ENCODE measurements at regions not wholly inside any gene's neighbourhood (a gene's known extent, or its start where the extent isn't known, plus 50 kb on each side); places are given as distances from the start of the nearest gene placed in this dataset.
"Not testable (repeated sequence)": the region's sequence is repeated elsewhere in the genome, so short reads cannot be mapped to it uniquely, and the experiment has no call there.

- H3K4me3 ChIP-seq (ENCODE audit: low read length) = no peak overlapping the region
- no peaks in the 10 kb centered on the region for H3K36me3 ChIP-seq (ENCODE audit: insufficient read depth, low read length)
- H3K27me3 ChIP-seq (ENCODE audit: insufficient read depth, low read length) = no peaks in the 10 kb centered on the region
- H2AFZ ChIP-seq (ENCODE audit: low read depth, low read length) = no peak overlapping the region
- no peaks in the 10 kb centered on the region for H3K9me3 ChIP-seq (ENCODE audit: low read length)
- peaks cover 46% of the 10 kb centered on the region for H3K4me1 ChIP-seq (ENCODE audit: insufficient read depth, low read length)
Observed at GRCh38 chr6:56803594-56803993, 151.3 kb upstream of the BEND6 start.

GRCh38 chr6:56802584-56802983, 152.3 kb upstream of the BEND6 start:
- Histone ChIP-seq H3K9me3 (ENCODE audit: low read length) (no peaks in the 10 kb centered on the region), H3K4me3 (ENCODE audit: low read length) (no peak overlapping the region), H3K4me1 (ENCODE audit: insufficient read depth, low read length) (peaks cover 45% of the 10 kb centered on the region), H3K27me3 (ENCODE audit: insufficient read depth, low read length) (no peaks in the 10 kb centered on the region), H2AFZ (ENCODE audit: low read depth, low read length) (no peak overlapping the region), H3K36me3 (ENCODE audit: insufficient read depth, low read length) (no peaks in the 10 kb centered on the region)

- Histone ChIP-seq H3K9me3 (ENCODE audit: low read length) (no peaks in the 10 kb centered on the region), H3K4me1 (ENCODE audit: insufficient read depth, low read length) (peaks cover 33% of the 10 kb centered on the region), H2AFZ (ENCODE audit: low read depth, low read length) (no peak overlapping the region)
Observed at GRCh38 chr6:56799989-56800388, 154.9 kb upstream of the BEND6 start.

GRCh38 chr6:56798163-56798562, 155.5 kb upstream of the DST start:
- peaks cover 23% of the 10 kb centered on the region for H3K4me1 ChIP-seq (ENCODE audit: insufficient read depth, low read length)
- H3K27me3 ChIP-seq (ENCODE audit: insufficient read depth, low read length) = no peaks in the 10 kb centered on the region
- no peak overlapping the region for H2AFZ ChIP-seq (ENCODE audit: low read depth, low read length)
- no peaks in the 10 kb centered on the region for H3K36me3 ChIP-seq (ENCODE audit: insufficient read depth, low read length)
- no peaks in the 10 kb centered on the region for H3K9me3 ChIP-seq (ENCODE audit: low read length)
- no peak overlapping the region for H3K4me3 ChIP-seq (ENCODE audit: low read length)

More at GRCh38 chr6:56799989-56800388, 154.9 kb upstream of the BEND6 start:
- Histone ChIP-seq H3K27me3 (ENCODE audit: insufficient read depth, low read length) (no peaks in the 10 kb centered on the region), H3K4me3 (ENCODE audit: low read length) (no peak overlapping the region), H3K36me3 (ENCODE audit: insufficient read depth, low read length) (no peaks in the 10 kb centered on the region)

GRCh38 chr6:56796196-56796532, 153.5 kb upstream of the DST start:
- Histone ChIP-seq H3K4me3 (ENCODE audit: low read length) (no peak overlapping the region), H3K36me3 (ENCODE audit: insufficient read depth, low read length) (no peaks in the 10 kb centered on the region), H3K27me3 (ENCODE audit: insufficient read depth, low read length) (no peaks in the 10 kb centered on the region), H3K4me1 (ENCODE audit: insufficient read depth, low read length) (peaks cover 14% of the 10 kb centered on the region), H3K9me3 (ENCODE audit: low read length) (no peaks in the 10 kb centered on the region), H2AFZ (ENCODE audit: low read depth, low read length) (no peak overlapping the region)

GRCh38 chr6:56795466-56796195, 152.9 kb upstream of the DST start:
- H3K4me3 ChIP-seq (ENCODE audit: low read length) = no peak overlapping the region
- H3K9me3 ChIP-seq (ENCODE audit: low read length) = no peaks in the 10 kb centered on the region
- H2AFZ ChIP-seq (ENCODE audit: low read depth, low read length) = no peak overlapping the region
- H3K36me3 ChIP-seq (ENCODE audit: insufficient read depth, low read length) = no peaks in the 10 kb centered on the region
- no peaks in the 10 kb centered on the region for H3K27me3 ChIP-seq (ENCODE audit: insufficient read depth, low read length)
- peaks cover 14% of the 10 kb centered on the region for H3K4me1 ChIP-seq (ENCODE audit: insufficient read depth, low read length)

GRCh38 chr6:56794421-56794820, 151.7 kb upstream of the DST start:
- no peak overlapping the region for H3K4me3 ChIP-seq (ENCODE audit: low read length)
- no peaks in the 10 kb centered on the region for H3K9me3 ChIP-seq (ENCODE audit: low read length)
- H3K4me1 ChIP-seq (ENCODE audit: insufficient read depth, low read length) = peaks cover 14% of the 10 kb centered on the region
- no peaks in the 10 kb centered on the region for H3K36me3 ChIP-seq (ENCODE audit: insufficient read depth, low read length)
- no peaks in the 10 kb centered on the region for H3K27me3 ChIP-seq (ENCODE audit: insufficient read depth, low read length)
- H2AFZ ChIP-seq (ENCODE audit: low read depth, low read length) = no peak overlapping the region

- no peaks in the 10 kb centered on the region for H3K36me3 ChIP-seq (ENCODE audit: insufficient read depth, low read length)
- no peaks in the 10 kb centered on the region for H3K9me3 ChIP-seq (ENCODE audit: low read length)
- H3K27me3 ChIP-seq (ENCODE audit: insufficient read depth, low read length) = no peaks in the 10 kb centered on the region
- no peak overlapping the region for H2AFZ ChIP-seq (ENCODE audit: low read depth, low read length)
- peaks cover 14% of the 10 kb centered on the region for H3K4me1 ChIP-seq (ENCODE audit: insufficient read depth, low read length)
- H3K4me3 ChIP-seq (ENCODE audit: low read length) = no peak overlapping the region
Observed at GRCh38 chr6:56793938-56794337, 151.2 kb upstream of the DST start.

GRCh38 chr6:56790414-56790813, 147.7 kb upstream of the DST start:
- Histone ChIP-seq H3K4me1 (ENCODE audit: insufficient read depth, low read length) (peaks cover 7% of the 10 kb centered on the region), H3K9me3 (ENCODE audit: low read length) (no peaks in the 10 kb centered on the region), H3K27me3 (ENCODE audit: insufficient read depth, low read length) (no peaks in the 10 kb centered on the region), H3K36me3 (ENCODE audit: insufficient read depth, low read length) (peaks cover 2% of the 10 kb centered on the region), H2AFZ (ENCODE audit: low read depth, low read length) (no peak overlapping the region), H3K4me3 (ENCODE audit: low read length) (no peak overlapping the region)

GRCh38 chr6:56789879-56790278, 147.2 kb upstream of the DST start:
- Histone ChIP-seq H3K4me1 (ENCODE audit: insufficient read depth, low read length) (peaks cover 7% of the 10 kb centered on the region), H3K9me3 (ENCODE audit: low read length) (no peaks in the 10 kb centered on the region), H3K4me3 (ENCODE audit: low read length) (no peak overlapping the region), H3K27me3 (ENCODE audit: insufficient read depth, low read length) (no peaks in the 10 kb centered on the region), H3K36me3 (ENCODE audit: insufficient read depth, low read length) (peaks cover 2% of the 10 kb centered on the region), H2AFZ (ENCODE audit: low read depth, low read length) (no peak overlapping the region)

- Histone ChIP-seq H3K4me1 (ENCODE audit: insufficient read depth, low read length) (peaks cover 2% of the 10 kb centered on the region), H3K4me3 (ENCODE audit: low read length) (no peak overlapping the region), H2AFZ (ENCODE audit: low read depth, low read length) (no peak overlapping the region), H3K27me3 (ENCODE audit: insufficient read depth, low read length) (no peaks in the 10 kb centered on the region), H3K9me3 (ENCODE audit: low read length) (no peaks in the 10 kb centered on the region), H3K36me3 (ENCODE audit: insufficient read depth, low read length) (peaks cover 2% of the 10 kb centered on the region)
Observed at GRCh38 chr6:56789342-56789741, 146.7 kb upstream of the DST start.

- Histone ChIP-seq H3K4me3 (ENCODE audit: low read length) (no peak overlapping the region), H2AFZ (ENCODE audit: low read depth, low read length) (no peak overlapping the region), H3K27me3 (ENCODE audit: insufficient read depth, low read length) (no peaks in the 10 kb centered on the region), H3K9me3 (ENCODE audit: low read length) (no peaks in the 10 kb centered on the region), H3K4me1 (ENCODE audit: insufficient read depth, low read length) (no peaks in the 10 kb centered on the region), H3K36me3 (ENCODE audit: insufficient read depth, low read length) (peaks cover 2% of the 10 kb centered on the region)
Observed at GRCh38 chr6:56787209-56787608, 144.5 kb upstream of the DST start.

GRCh38 chr6:56786256-56786655, 143.6 kb upstream of the DST start:
- Histone ChIP-seq H3K9me3 (ENCODE audit: low read length) (no peaks in the 10 kb centered on the region), H3K4me3 (ENCODE audit: low read length) (no peak overlapping the region), H3K4me1 (ENCODE audit: insufficient read depth, low read length) (no peaks in the 10 kb centered on the region)

GRCh38 chr6:56785536-56785935, 142.8 kb upstream of the DST start:
- not testable (repeated sequence) for H3K4me1 ChIP-seq (ENCODE audit: insufficient read depth, low read length); H2AFZ ChIP-seq (ENCODE audit: low read depth, low read length); H3K27me3 ChIP-seq (ENCODE audit: insufficient read depth, low read length); H3K36me3 ChIP-seq (ENCODE audit: insufficient read depth, low read length); H3K9me3 ChIP-seq (ENCODE audit: low read length); H3K4me3 ChIP-seq (ENCODE audit: low read length)

More at GRCh38 chr6:56786256-56786655, 143.6 kb upstream of the DST start:
- Histone ChIP-seq H3K36me3 (ENCODE audit: insufficient read depth, low read length) (peaks cover 2% of the 10 kb centered on the region), H2AFZ (ENCODE audit: low read depth, low read length) (no peak overlapping the region), H3K27me3 (ENCODE audit: insufficient read depth, low read length) (no peaks in the 10 kb centered on the region)

Measured in neuron (in vitro differentiated cells).